HCT116 (cell line): ENCODE measurements at regions not wholly inside any gene's neighbourhood (a gene's known extent, or its start where the extent isn't known, plus 50 kb on each side); places are given as distances from the start of the nearest gene placed in this dataset.

Experiments used
- ATAC-seq: fragments of 200-7000 bp; cut with Tn5 transposase; 2 replicates; pipeline ENCODE4 v1.9.1; 2020; ENCODE audit warnings: mild to moderate bottlenecking, moderate library complexity
- BruUV-seq: library from RNA; stranded (reverse); fragments of 400-500 nt; replicated peaks from 2 replicates; lab custom pipeline; 2021; lab: Mats Ljungman, UMichigan
- CTCF ChIA-PET: fragments of 300-600 bp; sonication (Branson Sonifier 250); formaldehyde crosslinking; loops from one replicate; lab custom pipeline; 2021; ENCODE audit warnings: antibody characterized with exemption; lab: Charles Lee
- POLR2A ChIA-PET: fragments of 300-600, 350-600 bp; sonication (Branson Sonifier 250); formaldehyde crosslinking; loops from one replicate; lab custom pipeline; 2021; ENCODE audit warnings: antibody characterized with exemption; lab: Charles Lee
- RAD21 ChIA-PET, 2 experiments: fragments of 300-600 bp; sonication (Branson Sonifier 250); formaldehyde crosslinking; loops; one replicate each; lab custom pipeline; 2023; ENCODE audit warnings: low total read pairs in 2 of 2; ENCODE audit not compliant: uncharacterized antibody in 2 of 2, unreplicated experiment in 2 of 2, low non-redundant PET in 1 of 2; lab: Charles Lee
- DNase-seq: peaks from one replicate; pipeline ENCODE4 v3.0.0-alpha.2; 2010; ENCODE audit warnings: low read depth, low spot score
- H2AFZ ChIP-seq: fragments of 200-600 bp; shearing (Covaris generic), sonication (generic); 2 replicates; pipeline ENCODE4 v1.6.1; 2017; ENCODE audit warnings: low read depth, mixed run types, mixed read lengths, antibody characterized with exemption, low read length; ENCODE audit not compliant: poor library complexity, severe bottlenecking
- H3K27ac ChIP-seq: 2 replicates; pipeline ENCODE4 v1.5.1; 2012; ENCODE audit warnings: low read depth, low read length
- H3K27me3 ChIP-seq: fragments of 200-600 bp; sonication (generic); 2 replicates; pipeline ENCODE4 v1.6.1; 2016; ENCODE audit warnings: mixed run types, low read length, mixed read lengths; ENCODE audit not compliant: insufficient read depth
- H3K36me3 ChIP-seq, 2 experiments: fragments of 200-500 bp in 1 of 2; fragments of 200-600 bp in 1 of 2; sonication (Bioruptor generic) in 1 of 2; sonication (generic) in 1 of 2; 2 replicates each; pipeline versions ENCODE4 v1.5.1 to v1.6.1; 2014 to 2016; ENCODE audit warnings: low read length in 2 of 2, inconsistent platforms in 1 of 2, mixed read lengths in 1 of 2, mixed run types in 1 of 2; ENCODE audit not compliant: insufficient read depth in 2 of 2, control insufficient read depth in 1 of 2
- H3K4me1 ChIP-seq, 2 experiments: fragments of 200-600 bp in 1 of 2; sonication (generic) in 1 of 2; 2 replicates each; pipeline versions ENCODE4 v1.5.1 to v1.6.1; 2012 to 2017; ENCODE audit warnings: low read length in 2 of 2, inconsistent platforms in 1 of 2, mild to moderate bottlenecking in 1 of 2, mixed read lengths in 1 of 2, mixed run types in 1 of 2, moderate library complexity in 1 of 2; ENCODE audit not compliant: insufficient read depth in 2 of 2, control insufficient read depth in 1 of 2
- H3K4me2 ChIP-seq: fragments of 200-600 bp; sonication (generic); 2 replicates; pipeline ENCODE4 v1.6.1; 2017; ENCODE audit warnings: mixed run types, low read length, mixed read lengths
- H3K4me3 ChIP-seq, 2 experiments: fragments of 200-600 bp in 1 of 2; sonication (generic) in 1 of 2; replicated peaks in 1 of 2; 2 replicates each; pipeline ENCODE4 v1.5.1; 2011 to 2016; ENCODE audit warnings: low read length in 2 of 2, control low read depth in 1 of 2, low read depth in 1 of 2, mild to moderate bottlenecking in 1 of 2, mixed read lengths in 1 of 2, mixed run types in 1 of 2
- H3K79me2 ChIP-seq: fragments of 200-600 bp; sonication (generic); 2 replicates; pipeline ENCODE4 v1.6.1; 2017; ENCODE audit warnings: mild to moderate bottlenecking, mixed run types, low read length, moderate library complexity, mixed read lengths; ENCODE audit not compliant: insufficient read depth
- H3K9ac ChIP-seq: fragments of 200-600 bp; sonication (generic); 2 replicates; pipeline ENCODE4 v1.6.1; 2016; ENCODE audit warnings: low read length, mixed read lengths
- H3K9me2 ChIP-seq: fragments of 200-600 bp; sonication (generic), shearing (Covaris generic); 2 replicates; pipeline ENCODE4 v1.6.1; 2017; ENCODE audit warnings: mixed run types, mild to moderate bottlenecking, moderate library complexity; ENCODE audit not compliant: insufficient read depth
- H3K9me3 ChIP-seq, 2 experiments: fragments of 200-500 bp in 1 of 2; fragments of 200-600 bp in 1 of 2; sonication (Bioruptor generic) in 1 of 2; sonication (generic) in 1 of 2; 2 replicates each; pipeline ENCODE4 v1.6.1; 2014 to 2017; ENCODE audit warnings: low read length in 2 of 2, mixed read lengths in 2 of 2, inconsistent platforms in 1 of 2, low read depth in 1 of 2, mild to moderate bottlenecking in 1 of 2, mixed run types in 1 of 2, moderate library complexity in 1 of 2; ENCODE audit not compliant: control insufficient read depth in 1 of 2, insufficient read depth in 1 of 2
- H4K20me1 ChIP-seq: fragments of 200-600 bp; sonication (generic), shearing (Covaris generic); 2 replicates; pipeline ENCODE4 v1.6.1; 2017; ENCODE audit warnings: mixed run types, mild to moderate bottlenecking, moderate library complexity; ENCODE audit not compliant: insufficient read depth
- CEBPB ChIP-seq: IDR thresholded peaks from 2 replicates; pipeline ENCODE4 v1.6.1; 2012; ENCODE audit warnings: low read depth
- CTCF ChIP-seq, 3 experiments: fragments of 200-600 bp in 1 of 3; sonication (generic) in 1 of 3; IDR thresholded peaks in 2 of 3; conservative IDR thresholded peaks in 1 of 3; 2 replicates each; pipeline ENCODE4 v1.5.1; 2012 to 2017; ENCODE audit warnings: low read depth in 2 of 3, low read length in 2 of 3, antibody characterized with exemption in 1 of 3, borderline replicate concordance in 1 of 3, control low read depth in 1 of 3, mild to moderate bottlenecking in 1 of 3, mixed read lengths in 1 of 3, mixed run types in 1 of 3, moderate library complexity in 1 of 3; ENCODE audit not compliant: insufficient read depth in 1 of 3
- EGR1 ChIP-seq: IDR thresholded peaks from 2 replicates; pipeline ENCODE4 v1.6.1; 2012; ENCODE audit warnings: low read depth
- EZH2 ChIP-seq: fragments of 200-600 bp; sonication (generic); IDR thresholded peaks from 2 replicates; pipeline ENCODE4 v1.6.1; 2017; ENCODE audit warnings: antibody characterized with exemption, mixed run types
- EZH2phosphoT487 ChIP-seq: fragments of 200-600 bp; IDR thresholded peaks from 2 replicates; pipeline ENCODE4 v1.6.1; 2018; ENCODE audit warnings: antibody characterized with exemption, borderline replicate concordance
- JUND ChIP-seq: IDR thresholded peaks from 2 replicates; pipeline ENCODE4 v1.6.1; 2012
- MAX ChIP-seq: IDR thresholded peaks from 2 replicates; pipeline ENCODE4 v1.6.1; 2012
- RAD21 ChIP-seq: IDR thresholded peaks from 2 replicates; pipeline ENCODE4 v1.6.1; 2012; ENCODE audit warnings: low read depth, mild to moderate bottlenecking
- REST ChIP-seq: IDR thresholded peaks from 2 replicates; pipeline ENCODE4 v1.6.1; 2012; ENCODE audit warnings: low read depth
- SIN3A ChIP-seq: IDR thresholded peaks from 2 replicates; pipeline ENCODE4 v1.6.1; 2012; ENCODE audit warnings: low read depth
- SP1 ChIP-seq: IDR thresholded peaks from 2 replicates; pipeline ENCODE4 v1.6.1; 2012; ENCODE audit warnings: low read depth
- TCF7L2 ChIP-seq: IDR thresholded peaks from 2 replicates; pipeline ENCODE4 v1.7.0; 2011; ENCODE audit warnings: borderline replicate concordance, inconsistent platforms; ENCODE audit not compliant: insufficient read depth, insufficient read length; ENCODE audit errors: extremely low read depth
- ZNF274 ChIP-seq: fragments of 200-500 bp; sonication (Bioruptor generic); IDR thresholded peaks from 2 replicates; pipeline ENCODE4 v1.6.1; 2014; ENCODE audit warnings: mild to moderate bottlenecking, low read depth, low read length, inconsistent platforms
- intact Hi-C: fragments of 100-400 bp; cut with micrococcal nuclease; formaldehyde crosslinking; loops from 2 replicates; pipeline ENCODE4 v1.10.0; 2022

- TF ChIP-seq EGR1 (no peak), EZH2phosphoT487 (no peak), ZNF274 (no peak), CTCF (IDR thresholded peaks at IDR 0.05 in 2 of 3, conservative IDR thresholded peaks at IDR 0.05 in 1 of 3; ENCODE audit: borderline replicate concordance in 1 of 3, insufficient read depth in 1 of 3, low read depth in 2 of 3, low read length in 2 of 3) (no peak), SP1 (no peak), TCF7L2 (no peak), JUND (no peak), CEBPB (no peak), SIN3A (no peak), REST (no peak), EZH2 (no peak), MAX (no peak), RAD21 (no peak)
- TF ChIP-seq, all 23 proteins: peak for 0
- Histone ChIP-seq H3K9me3 (no peaks in the 10 kb centered on the region), H3K27ac (no peak overlapping the region), H3K4me3 (no peak overlapping the region), H3K4me1 (no peaks in the 10 kb centered on the region), H2AFZ (no peak overlapping the region), H3K27me3 (0 out of 2 replicates have a peak, but pooled peaks cover 8% of the 10 kb centered on the region), H3K79me2 (no peaks in the 10 kb centered on the region), H4K20me1 (no peaks in the 10 kb centered on the region), H3K4me2 (no peak overlapping the region), H3K9me2 (no peaks in the 10 kb centered on the region), H3K9ac (no peak overlapping the region), H3K36me3 (no peaks in the 10 kb centered on the region)
- DNase-seq (no peak), ATAC-seq (no peak)
- POLR2A ChIA-PET = no interaction called here
- RAD21 ChIA-PET = no interaction called here
- BruUV-seq = no TSS peak
- CTCF ChIA-PET = no interaction called here
- intact Hi-C loops = no loop called here
These were observed 128.2 kb upstream of the RASGEF1B start for GRCh38 chr4:81599742-81600380.
